Vagina (tissue), 2 donors: ENCODE measurements at regions not wholly inside any gene's neighbourhood (a gene's known extent, or its start where the extent isn't known, plus 50 kb on each side); places are given as distances from the start of the nearest gene placed in this dataset.

ENCODE experiments used
- DNase-seq, 2 donors: peaks; one replicate each; pipeline ENCODE4 v3.0.0-alpha.2; 2017; ENCODE audit errors: extremely low spot score in 2 of 2
- H3K27ac ChIP-seq: fragments of 200-600 bp; sonication (generic); one replicate; pipeline ENCODE4 v1.5.1; 2019
- H3K27me3 ChIP-seq: fragments of 200-600 bp; sonication (generic); one replicate; pipeline ENCODE4 v1.5.1; 2019
- H3K36me3 ChIP-seq, 2 donors: fragments of 200-600 bp; sonication (generic); one replicate each; pipeline ENCODE4 v1.5.1; 2017 to 2019
- H3K4me1 ChIP-seq: fragments of 200-600 bp; sonication (generic); one replicate; pipeline ENCODE4 v1.5.1; 2019
- H3K4me3 ChIP-seq, 2 donors: fragments of 200-600 bp; sonication (generic); 1 replicate in 1 of 2; 2 replicates in 1 of 2; pipeline ENCODE4 v1.5.1; 2016 to 2019
- H3K9me3 ChIP-seq: fragments of 200-600 bp; sonication (generic); one replicate; pipeline ENCODE4 v1.5.1; 2019
- CTCF ChIP-seq, 3 experiments: fragments of 450-650 bp in 2 of 3; fragments of 200-600 bp in 1 of 3; sonication (generic) in 1 of 3; IDR thresholded peaks; one replicate each; pipeline ENCODE4 v1.5.1; 2017 to 2019; ENCODE audit warnings: antibody characterized with exemption in 3 of 3, mild to moderate bottlenecking in 2 of 3, moderate library complexity in 2 of 3
- POLR2A ChIP-seq, 2 donors: fragments of 450-650 bp; IDR thresholded peaks; one replicate each; pipeline ENCODE4 v1.6.1; 2017; ENCODE audit warnings: antibody characterized with exemption in 2 of 2, mild to moderate bottlenecking in 2 of 2, moderate library complexity in 2 of 2
- POLR2AphosphoS5 ChIP-seq, 2 donors: sonication (generic); formaldehyde crosslinking; IDR thresholded peaks; one replicate each; pipeline ENCODE4 v1.9.0; 2017; ENCODE audit warnings: antibody characterized with exemption in 2 of 2, mild to moderate bottlenecking in 2 of 2, low read depth in 1 of 2; ENCODE audit not compliant: insufficient read depth in 1 of 2
- intact Hi-C: fragments of 100-400 bp; cut with DNase I; formaldehyde crosslinking; loops from one replicate; pipeline ENCODE4 v1.15.1; 2023

GRCh38 chr4:45770958-45771357 is 352.9 kb downstream of the GABRG1 start:
- Histone ChIP-seq H3K27ac (no peak overlapping the region), H3K36me3 (no peaks in the 10 kb centered on the region), H3K9me3 (no peaks in the 10 kb centered on the region), H3K27me3 (no peaks in the 10 kb centered on the region), H3K4me1 (no peaks in the 10 kb centered on the region), H3K4me3 (no peak overlapping the region)
- intact Hi-C loops = no loop called here
- no peak for TF ChIP-seq POLR2AphosphoS5 (IDR thresholded peaks at IDR 0.05; ENCODE audit: insufficient read depth in 1 of 2, low read depth in 1 of 2)
- no peak for TF ChIP-seq CTCF (IDR thresholded peaks at IDR 0.05)
- no peak for TF ChIP-seq POLR2A (IDR thresholded peaks at IDR 0.05)
- DNase-seq = no peak

GRCh38 chr4:45765521-45765920 is 358.3 kb downstream of the GABRG1 start:
- no peaks in the 10 kb centered on the region for H3K27me3 ChIP-seq
- no peaks in the 10 kb centered on the region for H3K4me1 ChIP-seq
- DNase-seq = no peak
- no peaks in the 10 kb centered on the region for H3K9me3 ChIP-seq
- intact Hi-C loops = no loop called here
- H3K27ac ChIP-seq = no peak overlapping the region
- H3K36me3 ChIP-seq = no peaks in the 10 kb centered on the region
- no peak overlapping the region for H3K4me3 ChIP-seq
- TF ChIP-seq POLR2A (IDR thresholded peaks at IDR 0.05) (no peak), POLR2AphosphoS5 (IDR thresholded peaks at IDR 0.05; ENCODE audit: insufficient read depth in 1 of 2, low read depth in 1 of 2) (no peak), CTCF (IDR thresholded peaks at IDR 0.05) (no peak)

GRCh38 chr4:45751877-45752530 is 371.9 kb downstream of the GABRG1 start:
- TF ChIP-seq POLR2AphosphoS5 (IDR thresholded peaks at IDR 0.05; ENCODE audit: insufficient read depth in 1 of 2, low read depth in 1 of 2) = no peak
- TF ChIP-seq POLR2A (IDR thresholded peaks at IDR 0.05) = no peak
- no peak for TF ChIP-seq CTCF (IDR thresholded peaks at IDR 0.05)
- Histone ChIP-seq H3K27ac (no peak overlapping the region), H3K36me3 (no peaks in the 10 kb centered on the region), H3K9me3 (no peaks in the 10 kb centered on the region), H3K27me3 (no peaks in the 10 kb centered on the region), H3K4me1 (no peaks in the 10 kb centered on the region), H3K4me3 (no peak overlapping the region)
- no peak for DNase-seq
- intact Hi-C loops = no loop called here

GRCh38 chr4:45750721-45751120 is 373.1 kb downstream of the GABRG1 start:
- H3K27ac ChIP-seq = no peak overlapping the region
- H3K27me3 ChIP-seq = no peaks in the 10 kb centered on the region
- H3K4me3 ChIP-seq = no peak overlapping the region
- intact Hi-C loops = no loop called here
- no peaks in the 10 kb centered on the region for H3K36me3 ChIP-seq
- no peaks in the 10 kb centered on the region for H3K4me1 ChIP-seq
- TF ChIP-seq POLR2AphosphoS5 (IDR thresholded peaks at IDR 0.05; ENCODE audit: insufficient read depth in 1 of 2, low read depth in 1 of 2) = no peak
- no peak for TF ChIP-seq CTCF (IDR thresholded peaks at IDR 0.05)
- DNase-seq = no peak
- no peaks in the 10 kb centered on the region for H3K9me3 ChIP-seq

GRCh38 chr4:45745741-45746140 is 378.1 kb downstream of the GABRG1 start:
- Histone ChIP-seq H3K27ac (no peak overlapping the region), H3K4me3 (no peak overlapping the region), H3K9me3 (peaks cover 5% of the 10 kb centered on the region), H3K36me3 (no peaks in the 10 kb centered on the region), H3K27me3 (no peaks in the 10 kb centered on the region), H3K4me1 (no peaks in the 10 kb centered on the region)
- intact Hi-C loops = no loop called here
- no peak for DNase-seq
- TF ChIP-seq POLR2AphosphoS5 (IDR thresholded peaks at IDR 0.05; ENCODE audit: insufficient read depth in 1 of 2, low read depth in 1 of 2) (no peak), POLR2A (IDR thresholded peaks at IDR 0.05) (no peak), CTCF (IDR thresholded peaks at IDR 0.05) (no peak)
